ENCODE measurements at regions not wholly inside any gene's neighbourhood (a gene's known extent, or its start where the extent isn't known, plus 50 kb on each side); places are given as distances from the start of the nearest gene placed in this dataset.

DNA sequence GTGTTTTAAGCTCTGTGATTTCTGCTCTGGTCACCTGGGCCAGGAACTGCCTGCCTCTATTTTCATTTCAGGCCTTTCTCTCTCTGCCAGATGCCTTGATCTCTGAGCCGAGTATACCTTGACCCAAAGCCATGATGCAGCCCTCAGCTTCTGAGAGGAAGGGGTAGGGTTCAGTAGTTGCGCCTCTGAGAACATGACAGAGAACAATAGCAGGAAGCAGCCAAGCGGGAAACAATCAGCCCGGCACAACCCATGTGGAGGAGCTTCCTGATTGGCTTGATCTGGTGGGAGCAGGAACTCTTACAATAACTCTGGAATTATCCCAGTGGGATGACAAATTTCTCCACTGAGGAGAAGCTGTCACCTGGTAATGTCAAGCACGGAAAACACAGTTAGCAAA, 127.4 kb downstream of the PALM2AKAP2 start:
- TF ChIP-seq POLR2A (IDR thresholded peaks at IDR 0.05; ENCODE audit: low read depth, low read length): peak; percentile 34; the same call in 1 of the 2 replicates
- no peak for TF ChIP-seq TAF1 (IDR thresholded peaks at IDR 0.05; ENCODE audit: borderline replicate concordance, low read depth, low read length)
- no peak for TF ChIP-seq POLR2AphosphoS5 (IDR thresholded peaks at IDR 0.05; ENCODE audit: low read depth, low read length)

All from GM12892 (cell line).